HG02885 (cell line): ENCODE measurements at regions not wholly inside any gene's neighbourhood (a gene's known extent, or its start where the extent isn't known, plus 50 kb on each side); places are given as distances from the start of the nearest gene placed in this dataset.
"Not testable (repeated sequence)": the region's sequence is repeated elsewhere in the genome, so short reads cannot be mapped to it uniquely, and the experiment has no call there.

Source experiments
- ATAC-seq: cut with Tn5 transposase; IDR thresholded peaks from one replicate; pipeline ENCODE4 v1.9.1; 2021; ENCODE audit warnings: mild to moderate bottlenecking; ENCODE audit not compliant: unreplicated experiment, poor library complexity

DNA sequence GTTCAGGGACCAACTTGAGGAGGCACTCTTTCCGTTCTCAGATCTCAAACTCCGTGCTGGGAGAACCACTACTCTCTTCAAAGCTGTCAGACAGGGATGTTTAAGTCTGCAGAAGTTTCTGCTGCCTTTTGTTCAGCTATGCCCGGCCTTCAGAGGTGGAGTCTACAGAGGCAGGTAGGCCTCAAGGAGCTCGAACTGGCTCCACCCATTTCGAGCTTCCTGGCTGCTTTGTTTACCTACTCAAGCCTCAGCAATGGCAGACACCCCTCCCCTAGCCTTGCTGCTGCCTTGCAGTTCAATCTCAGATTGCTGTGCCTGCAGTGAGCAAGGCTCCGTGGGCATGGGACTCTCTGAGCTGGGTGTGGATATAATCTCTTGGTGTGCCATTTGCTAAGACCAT, 108.2 kb downstream of the DHRS2 start:
- ATAC-seq: not testable (repeated sequence)

DNA sequence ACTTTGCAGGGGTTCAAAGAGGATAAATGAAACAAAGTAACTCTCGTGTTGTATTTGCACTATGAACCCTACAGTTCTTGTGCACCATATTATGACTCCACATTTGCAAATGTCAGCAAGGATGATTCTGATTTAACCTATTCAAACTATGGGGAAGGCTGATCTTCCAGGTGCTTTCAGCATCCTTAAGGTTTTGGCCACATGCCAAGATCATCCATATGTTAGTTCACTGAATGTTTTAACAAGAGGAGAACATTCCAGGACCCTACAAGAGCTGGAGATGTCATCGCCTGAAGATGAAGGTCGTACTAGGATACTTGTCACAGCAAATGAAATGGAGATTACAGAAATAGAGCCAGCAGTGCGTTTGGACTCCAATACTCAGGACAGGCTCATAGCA, 114.2 kb downstream of the DHRS2 start:
- ATAC-seq: no peak

DNA sequence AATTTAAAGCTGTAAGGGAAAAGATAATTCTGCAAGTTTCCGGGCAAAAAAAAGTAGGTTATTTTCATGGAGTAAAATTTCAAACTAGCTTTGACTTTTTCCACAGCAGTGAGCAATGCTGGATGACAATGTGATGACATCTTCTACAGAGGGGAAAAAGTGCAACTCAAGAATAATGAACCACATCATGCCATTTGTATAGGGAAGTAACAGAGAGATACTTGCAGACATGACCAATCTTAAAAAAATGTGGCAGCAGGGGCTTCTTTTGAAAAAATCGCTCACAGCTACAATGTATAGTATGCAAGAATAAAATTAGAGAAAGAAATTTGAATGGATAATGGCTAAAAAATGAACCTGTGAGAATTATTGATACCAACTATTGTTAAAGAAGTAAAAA, 115.5 kb downstream of the DHRS2 start:
- no peak for ATAC-seq

GRCh38 chr14:23763394-23763793, 127.2 kb downstream of the DHRS2 start:
- no peak for ATAC-seq

GRCh38 chr14:23766737-23767401, 130.7 kb downstream of the DHRS2 start:
- ATAC-seq: no peak

DNA sequence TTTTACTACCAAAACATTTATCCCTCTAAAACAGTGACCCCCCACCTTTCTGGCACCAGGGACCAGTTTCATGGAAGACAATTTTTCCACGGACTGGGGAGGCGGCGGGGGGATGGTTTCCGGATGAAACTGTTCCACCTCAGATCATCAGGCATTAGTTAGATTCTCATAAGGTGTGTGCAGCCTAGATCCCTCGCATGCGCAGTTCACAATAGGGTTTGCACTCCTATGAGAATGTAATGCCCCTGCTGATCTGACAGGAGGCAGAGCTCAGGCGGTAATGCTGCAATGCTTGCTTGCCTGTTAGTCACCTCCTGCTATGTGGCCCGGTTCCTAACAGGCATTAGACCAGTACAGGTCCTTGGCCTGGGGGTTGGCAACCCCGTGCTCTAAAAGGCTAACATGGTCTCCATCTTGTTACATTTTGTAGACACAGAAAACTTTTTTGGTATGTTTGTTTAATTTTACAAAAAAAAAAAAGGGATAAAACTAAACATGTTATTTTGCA, 133.1 kb downstream of the DHRS2 start:
- not testable (repeated sequence) for ATAC-seq

DNA sequence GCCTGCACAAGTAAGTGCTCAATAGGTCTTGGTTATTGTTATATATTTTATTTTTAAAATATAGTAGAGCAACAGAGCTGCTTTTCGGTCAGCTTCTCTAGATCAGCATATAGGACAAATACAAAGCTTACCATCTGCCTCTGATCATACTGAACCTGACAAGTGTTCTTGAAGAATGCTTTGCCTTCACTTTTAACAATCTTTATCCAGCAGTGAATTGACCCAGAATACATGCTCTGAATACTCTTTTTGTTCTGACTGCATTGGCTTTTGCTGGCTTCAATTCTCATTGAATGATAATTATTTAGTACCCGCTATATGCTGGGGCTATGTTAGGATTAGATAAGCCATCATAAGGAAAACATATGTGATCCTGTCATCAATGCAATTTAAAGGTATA, 137.8 kb downstream of the DHRS2 start:
- no peak for ATAC-seq

GRCh38 chr14:23776296-23776695, 140.1 kb downstream of the DHRS2 start:
- ATAC-seq: no peak

- ATAC-seq: no peak
Observed at GRCh38 chr14:23785208-23785607, 149.0 kb downstream of the DHRS2 start.

DNA sequence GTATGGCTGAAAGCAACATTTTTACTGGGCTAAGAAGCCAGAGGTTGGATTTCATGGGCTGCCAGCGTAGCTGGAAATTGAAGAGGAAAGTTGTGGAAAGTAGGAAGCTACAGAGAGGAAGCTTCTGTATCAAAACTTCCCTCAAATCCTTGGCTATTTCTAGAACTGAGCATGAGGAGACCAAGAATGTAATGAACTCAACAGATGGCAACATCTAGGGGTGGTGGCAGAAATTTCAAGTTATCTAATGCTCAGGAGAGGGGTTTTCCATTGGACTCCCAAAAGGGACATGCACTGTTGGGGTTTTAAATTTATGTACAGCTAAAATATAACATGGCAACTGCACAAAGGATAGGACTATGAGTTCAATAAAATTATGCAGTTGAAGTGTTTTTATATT, 151.3 kb downstream of the DHRS2 start:
- ATAC-seq: no peak

- no peak for ATAC-seq
Observed at GRCh38 chr14:23789696-23790095, 153.5 kb downstream of the DHRS2 start.

DNA sequence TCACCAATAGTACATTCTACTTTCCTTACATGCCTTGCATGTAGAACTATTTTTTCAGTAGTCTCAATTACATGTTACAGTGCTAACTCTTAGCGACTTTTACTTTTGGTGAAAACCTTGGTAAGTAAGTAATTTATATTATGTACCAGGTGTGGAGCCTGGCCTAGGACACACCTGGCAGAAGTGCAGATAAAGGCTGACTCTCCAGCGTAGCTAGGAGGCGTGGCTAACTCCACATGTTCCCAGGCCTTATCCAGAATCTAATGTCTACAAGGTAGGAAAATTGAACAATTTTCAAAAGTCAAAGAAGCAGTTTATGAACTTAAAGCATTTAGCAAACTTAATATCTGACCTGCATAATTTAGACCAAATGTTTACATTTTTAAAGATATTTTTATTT, 157.4 kb downstream of the DHRS2 start:
- ATAC-seq: no peak

DNA sequence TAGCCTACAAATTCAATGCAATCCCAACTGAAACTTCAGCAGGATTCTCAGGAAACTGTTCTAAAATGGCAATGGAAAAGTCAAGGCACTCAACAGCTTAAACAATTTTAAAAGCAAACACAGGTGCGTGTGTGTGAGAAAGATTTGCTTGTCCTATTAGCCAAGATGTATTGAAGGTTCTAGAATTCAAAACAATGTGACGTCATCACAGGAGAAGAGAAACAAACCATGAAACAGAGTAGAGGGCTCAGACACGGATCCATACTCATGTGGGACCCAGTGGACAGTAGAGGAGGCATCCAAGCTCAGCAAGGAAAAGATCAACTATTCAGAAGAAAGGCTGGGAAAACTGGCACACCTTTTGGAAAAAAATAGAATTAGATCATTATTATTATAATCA, 152.8 kb upstream of the DHRS4 start:
- ATAC-seq: no peak

DNA sequence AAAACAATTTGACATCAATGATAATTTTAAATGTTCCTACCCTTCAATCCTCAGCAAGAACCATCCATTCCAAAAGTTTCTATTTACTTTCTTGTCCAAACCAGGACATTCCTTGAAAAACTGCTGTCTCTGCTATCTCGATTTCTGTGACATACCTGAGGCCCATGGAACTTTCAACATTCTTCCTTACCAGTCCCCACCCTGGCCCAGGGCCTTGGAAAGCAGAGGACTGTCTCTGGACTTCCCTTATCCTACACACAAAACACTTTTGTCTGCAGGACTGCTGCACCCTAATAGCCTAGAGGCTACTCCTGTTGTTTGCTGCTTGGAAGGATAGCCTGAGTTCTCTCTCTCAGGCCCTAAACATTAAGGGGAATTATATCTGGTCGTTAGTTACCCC, 151.8 kb upstream of the DHRS4 start:
- ATAC-seq: no peak

DNA sequence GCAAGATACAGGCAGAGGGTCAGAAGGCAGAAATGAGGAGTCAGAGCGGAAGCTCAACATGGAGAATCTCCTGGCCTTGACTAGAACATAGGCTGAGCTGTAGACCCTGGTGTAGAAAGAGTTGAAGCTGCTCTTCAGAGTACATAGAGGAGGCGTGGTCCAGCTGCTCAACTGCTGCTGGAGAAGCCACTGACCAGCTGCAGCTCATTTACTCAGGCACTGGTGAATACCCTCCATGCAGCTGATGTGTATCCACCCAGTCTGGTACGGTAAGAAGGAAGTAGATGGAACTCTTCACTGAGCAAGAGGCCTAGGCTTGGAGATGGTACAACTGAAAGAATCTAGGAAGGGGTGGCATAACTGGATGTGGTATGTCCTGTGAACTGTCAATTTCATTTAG, 148.8 kb upstream of the DHRS4 start:
- no peak for ATAC-seq

DNA sequence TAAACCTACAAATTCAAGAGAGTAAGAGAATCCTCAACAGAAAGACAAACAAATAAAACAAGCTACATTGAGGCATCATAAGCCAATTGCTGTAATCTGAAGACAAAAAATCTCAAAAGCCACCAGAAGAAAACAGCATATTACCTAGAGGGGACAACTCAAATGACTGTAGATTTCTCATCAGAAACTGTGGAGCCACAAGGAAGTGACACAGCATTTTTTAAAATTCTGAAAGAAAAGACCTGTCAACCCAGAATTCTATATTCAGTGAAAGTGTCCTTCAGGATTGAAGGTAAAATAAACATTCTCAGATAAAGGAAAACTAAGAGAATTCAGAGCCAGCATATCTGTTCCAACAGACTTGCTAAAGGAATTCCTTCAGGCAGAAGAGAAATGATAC, 147.8 kb upstream of the DHRS4 start:
- ATAC-seq: no peak

GRCh38 chr14:23814527-23815256, 138.9 kb upstream of the DHRS4 start:
- no peak for ATAC-seq

DNA sequence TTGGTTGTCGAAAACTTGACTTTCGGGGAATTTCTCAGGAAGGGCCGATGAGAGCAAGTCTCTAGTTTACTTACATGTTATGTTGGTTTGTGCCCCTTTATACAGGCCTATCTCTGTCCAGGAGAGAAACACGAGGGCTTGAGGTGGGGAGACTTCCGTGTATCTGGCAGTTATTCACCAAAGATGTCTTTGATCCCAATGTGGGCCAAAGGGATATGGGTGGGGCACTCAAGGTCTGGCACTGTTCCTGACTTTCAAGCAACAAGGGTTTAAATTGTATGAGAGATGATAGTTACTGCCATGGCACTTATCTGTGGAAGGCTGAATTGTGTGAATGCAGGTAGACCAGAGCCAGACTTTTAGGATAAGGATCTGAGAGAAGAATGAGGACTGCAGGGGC, 137.2 kb upstream of the DHRS4 start:
- no peak for ATAC-seq

- no peak for ATAC-seq
Observed at GRCh38 chr14:23817164-23817767, 136.3 kb upstream of the DHRS4 start.

GRCh38 chr14:23827100-23827892, 126.3 kb upstream of the DHRS4 start:
- ATAC-seq: no peak

- ATAC-seq: no peak
Observed at GRCh38 chr14:23828001-23828400, 125.6 kb upstream of the DHRS4 start.
